HEK293T (cell line): ENCODE measurements at regions not wholly inside any gene's neighbourhood (a gene's known extent, or its start where the extent isn't known, plus 50 kb on each side); places are given as distances from the start of the nearest gene placed in this dataset.

Source experiments
- ARNT ChIP-seq: fragments of 450-650 bp; IDR thresholded peaks from 2 replicates; pipeline ENCODE4 v1.6.1; 2017; ENCODE audit warnings: mild to moderate bottlenecking
- NFRKB ChIP-seq: fragments of 450-650 bp; IDR thresholded peaks from 2 replicates; pipeline ENCODE4 v1.6.1; 2016; ENCODE audit warnings: mild to moderate bottlenecking, moderate library complexity
- SUZ12 ChIP-seq: fragments of 450-650 bp; IDR thresholded peaks from 2 replicates; pipeline ENCODE4 v1.6.1; 2016; ENCODE audit warnings: mild to moderate bottlenecking

- TF ChIP-seq ARNT (no peak), NFRKB (no peak), SUZ12 (no peak)
These were observed 596.2 kb upstream of the LRRC4C start for GRCh38 chr11:42055606-42056005.
